ENCODE measurements at regions not wholly inside any gene's neighbourhood (a gene's known extent, or its start where the extent isn't known, plus 50 kb on each side); places are given as distances from the start of the nearest gene placed in this dataset.

DNA sequence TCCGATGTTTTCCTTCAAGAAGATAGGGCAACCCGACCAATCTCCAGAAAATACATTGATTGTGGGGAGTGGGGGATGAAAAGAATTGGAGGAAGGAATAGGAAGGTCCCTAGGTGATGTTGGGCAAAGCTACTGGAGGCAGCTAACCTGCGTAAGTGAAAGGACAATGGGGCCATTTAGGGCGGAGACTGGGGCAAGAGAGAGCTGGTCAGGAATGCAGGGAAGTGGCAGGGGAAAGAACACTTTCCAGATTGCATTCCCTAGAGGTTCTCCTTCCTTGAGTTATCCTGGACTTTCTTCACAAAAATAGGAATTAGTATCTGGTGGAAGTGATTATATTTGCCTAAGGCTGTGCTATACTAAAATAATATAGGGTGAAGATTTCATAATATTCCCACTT is 151.8 kb upstream of the HMGA2 start:
- Histone ChIP-seq H4K20me1 (ENCODE audit: insufficient read depth, low read length) (no peaks in the 10 kb centered on the region), H3K4me2 (ENCODE audit: low read length) (no peak overlapping the region), H3K79me2 (ENCODE audit: insufficient read depth, low read depth, low read length) (no peaks in the 10 kb centered on the region), H3K4me1 (ENCODE audit: insufficient read depth, low read length, poor library complexity, severe bottlenecking) (no peaks in the 10 kb centered on the region), H3K36me3 (ENCODE audit: insufficient read depth, low read length) (no peaks in the 10 kb centered on the region), H3K9me2 (ENCODE audit: insufficient read depth, low read length) (no peaks in the 10 kb centered on the region), H3K27ac (ENCODE audit: low read depth, low read length, poor library complexity, severe bottlenecking) (no peak overlapping the region), H2AFZ (ENCODE audit: low read length) (no peak overlapping the region), H3K4me3 (ENCODE audit: low read depth, low read length, poor library complexity, severe bottlenecking) (no peak overlapping the region), H3K9me3 (ENCODE audit: low read length) (no peaks in the 10 kb centered on the region)
- no peak for TF ChIP-seq EZH2phosphoT487 (IDR thresholded peaks at IDR 0.05; ENCODE audit: borderline replicate concordance, low read depth, low read length)
- TF ChIP-seq, protein P1, sequence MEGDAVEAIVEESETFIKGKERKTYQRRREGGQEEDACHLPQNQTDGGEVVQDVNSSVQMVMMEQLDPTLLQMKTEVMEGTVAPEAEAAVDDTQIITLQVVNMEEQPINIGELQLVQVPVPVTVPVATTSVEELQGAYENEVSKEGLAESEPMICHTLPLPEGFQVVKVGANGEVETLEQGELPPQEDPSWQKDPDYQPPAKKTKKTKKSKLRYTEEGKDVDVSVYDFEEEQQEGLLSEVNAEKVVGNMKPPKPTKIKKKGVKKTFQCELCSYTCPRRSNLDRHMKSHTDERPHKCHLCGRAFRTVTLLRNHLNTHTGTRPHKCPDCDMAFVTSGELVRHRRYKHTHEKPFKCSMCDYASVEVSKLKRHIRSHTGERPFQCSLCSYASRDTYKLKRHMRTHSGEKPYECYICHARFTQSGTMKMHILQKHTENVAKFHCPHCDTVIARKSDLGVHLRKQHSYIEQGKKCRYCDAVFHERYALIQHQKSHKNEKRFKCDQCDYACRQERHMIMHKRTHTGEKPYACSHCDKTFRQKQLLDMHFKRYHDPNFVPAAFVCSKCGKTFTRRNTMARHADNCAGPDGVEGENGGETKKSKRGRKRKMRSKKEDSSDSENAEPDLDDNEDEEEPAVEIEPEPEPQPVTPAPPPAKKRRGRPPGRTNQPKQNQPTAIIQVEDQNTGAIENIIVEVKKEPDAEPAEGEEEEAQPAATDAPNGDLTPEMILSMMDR (conservative IDR thresholded peaks at IDR 0.05; ENCODE audit: low read length), result no peak
- CTCF ChIA-PET (ENCODE audit: unreplicated experiment), result no interaction called here
- no TSS peak for BruUV-seq (replicated peaks)
- DNase-seq (ENCODE audit: low spot score), result no peak
- POLR2A ChIA-PET, result no interaction called here
- intact Hi-C loops (cut with micrococcal nuclease; ENCODE audit: unreplicated experiment), result no loop called here

DNA sequence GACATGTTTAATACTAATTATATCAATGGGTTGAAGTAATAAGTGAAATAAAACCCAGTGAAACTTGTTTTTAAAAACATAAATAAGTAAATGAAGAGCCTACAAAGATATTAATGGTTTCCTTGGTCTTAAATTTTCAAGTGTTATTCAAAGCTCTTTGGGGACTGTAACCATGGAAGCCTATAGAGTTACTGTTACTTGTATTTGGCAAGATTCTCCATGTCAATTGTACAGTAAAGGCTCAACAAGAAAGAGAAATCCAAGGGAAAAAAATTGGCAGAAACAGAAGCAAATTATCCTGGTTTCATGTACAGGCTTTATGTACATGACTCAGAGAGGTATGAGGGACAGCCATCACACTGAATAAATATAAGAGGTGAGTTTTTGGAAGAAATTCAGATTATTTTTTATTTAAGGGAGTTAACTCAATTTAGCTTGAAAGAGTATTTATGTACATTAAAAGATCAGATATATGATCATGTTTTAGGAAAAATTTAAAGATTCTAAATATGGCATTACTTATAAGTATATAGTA is 151.1 kb upstream of the HMGA2 start:
- H2AFZ ChIP-seq (ENCODE audit: low read length), result no peak overlapping the region
- H3K9me2 ChIP-seq (ENCODE audit: insufficient read depth, low read length), result no peaks in the 10 kb centered on the region
- POLR2A ChIA-PET, result no interaction called here

DNA sequence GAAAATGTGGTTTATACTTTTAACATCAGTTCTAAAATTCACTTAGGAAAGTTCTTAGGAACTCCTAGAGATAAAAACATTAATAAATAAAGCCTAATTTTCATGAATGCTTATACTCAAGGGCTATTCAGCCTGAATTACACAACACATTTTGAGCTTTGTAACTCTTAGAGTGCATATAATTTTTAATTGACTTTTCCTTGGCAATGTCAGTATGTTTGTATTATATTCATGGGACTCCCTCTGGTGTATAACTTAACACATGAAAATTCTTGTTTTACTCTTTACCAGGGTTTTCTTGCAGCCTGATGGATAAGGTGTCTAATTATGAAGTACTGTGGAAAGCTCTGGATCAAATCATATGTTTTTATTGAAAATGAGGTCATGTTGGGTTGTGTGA is 150.6 kb upstream of the HMGA2 start:
- TF ChIP-seq, protein P1 (conservative IDR thresholded peaks at IDR 0.05; ENCODE audit: low read length), result 0 out of 2 replicates have a peak, but pooled peaks have one; percentile 11
- TF ChIP-seq EZH2phosphoT487 (IDR thresholded peaks at IDR 0.05; ENCODE audit: borderline replicate concordance, low read depth, low read length), result no peak
- Histone ChIP-seq H3K9me3 (ENCODE audit: low read length) (no peaks in the 10 kb centered on the region), H3K4me1 (ENCODE audit: insufficient read depth, low read length, poor library complexity, severe bottlenecking) (no peaks in the 10 kb centered on the region), H3K79me2 (ENCODE audit: insufficient read depth, low read depth, low read length) (no peaks in the 10 kb centered on the region), H3K9me2 (ENCODE audit: insufficient read depth, low read length) (no peaks in the 10 kb centered on the region), H3K4me3 (ENCODE audit: low read depth, low read length, poor library complexity, severe bottlenecking) (no peak overlapping the region), H2AFZ (ENCODE audit: low read length) (no peak overlapping the region), H4K20me1 (ENCODE audit: insufficient read depth, low read length) (no peaks in the 10 kb centered on the region), H3K27ac (ENCODE audit: low read depth, low read length, poor library complexity, severe bottlenecking) (no peak overlapping the region), H3K4me2 (ENCODE audit: low read length) (no peak overlapping the region), H3K36me3 (ENCODE audit: insufficient read depth, low read length) (no peaks in the 10 kb centered on the region)
- intact Hi-C loops (cut with micrococcal nuclease; ENCODE audit: unreplicated experiment), result no loop called here
- POLR2A ChIA-PET, result no interaction called here
- CTCF ChIA-PET (ENCODE audit: unreplicated experiment), result no interaction called here
- BruUV-seq (replicated peaks), result no TSS peak
- DNase-seq (ENCODE audit: low spot score), result no peak

More for the DNA sequence above, 151.1 kb upstream of the HMGA2 start:
- no peaks in the 10 kb centered on the region for H3K9me3 ChIP-seq (ENCODE audit: low read length)
- no peaks in the 10 kb centered on the region for H3K4me1 ChIP-seq (ENCODE audit: insufficient read depth, low read length, poor library complexity, severe bottlenecking)
- intact Hi-C loops (cut with micrococcal nuclease; ENCODE audit: unreplicated experiment), result no loop called here
- no peak for DNase-seq (ENCODE audit: low spot score)
- no peak overlapping the region for H3K27ac ChIP-seq (ENCODE audit: low read depth, low read length, poor library complexity, severe bottlenecking)
- no peaks in the 10 kb centered on the region for H3K36me3 ChIP-seq (ENCODE audit: insufficient read depth, low read length)
- H3K4me3 ChIP-seq (ENCODE audit: low read depth, low read length, poor library complexity, severe bottlenecking), result no peak overlapping the region
- TF ChIP-seq, protein P1 (conservative IDR thresholded peaks at IDR 0.05; ENCODE audit: low read length), result no peak
- TF ChIP-seq EZH2phosphoT487 (IDR thresholded peaks at IDR 0.05; ENCODE audit: borderline replicate concordance, low read depth, low read length), result no peak
- no peaks in the 10 kb centered on the region for H4K20me1 ChIP-seq (ENCODE audit: insufficient read depth, low read length)
- CTCF ChIA-PET (ENCODE audit: unreplicated experiment), result no interaction called here
- H3K4me2 ChIP-seq (ENCODE audit: low read length), result no peak overlapping the region
- BruUV-seq (replicated peaks), result no TSS peak
- no peaks in the 10 kb centered on the region for H3K79me2 ChIP-seq (ENCODE audit: insufficient read depth, low read depth, low read length)

Data from OCI-LY7 (cell line).